HG03045 (cell line): ENCODE measurements at regions not wholly inside any gene's neighbourhood (a gene's known extent, or its start where the extent isn't known, plus 50 kb on each side); places are given as distances from the start of the nearest gene placed in this dataset.

Source experiments
- ATAC-seq: cut with Tn5 transposase; IDR thresholded peaks from one replicate; pipeline ENCODE4 v1.9.1; 2021; ENCODE audit warnings: mild to moderate bottlenecking, moderate library complexity; ENCODE audit not compliant: unreplicated experiment

GRCh38 chr2:80715433-80715832, 410.9 kb upstream of the LRRTM1 start:
- no peak for ATAC-seq

- no peak for ATAC-seq
Observed at GRCh38 chr2:80711915-80712314, 407.4 kb upstream of the LRRTM1 start.

- ATAC-seq = no peak
Observed at GRCh38 chr2:80706951-80707350, 402.4 kb upstream of the LRRTM1 start.

GRCh38 chr2:80706541-80706940, 402.0 kb upstream of the LRRTM1 start:
- no peak for ATAC-seq

GRCh38 chr2:80703532-80703931, 399.0 kb upstream of the LRRTM1 start:
- ATAC-seq = no peak

- ATAC-seq = no peak
Observed at GRCh38 chr2:80700961-80701360, 396.4 kb upstream of the LRRTM1 start.
